VCaP (cell line): ENCODE measurements at regions not wholly inside any gene's neighbourhood (a gene's known extent, or its start where the extent isn't known, plus 50 kb on each side); places are given as distances from the start of the nearest gene placed in this dataset.

Source experiments
- H3K27ac ChIP-seq: fragments of 450-650 bp; 2 replicates; pipeline ENCODE4 v1.5.1; 2017
- TF ChIP-seq, protein P1 (sequence below): fragments of 450-650 bp; conservative IDR thresholded peaks from 2 replicates; pipeline ENCODE4 v1.5.1; 2017; ENCODE audit warnings: mild to moderate bottlenecking, moderate library complexity

DNA sequence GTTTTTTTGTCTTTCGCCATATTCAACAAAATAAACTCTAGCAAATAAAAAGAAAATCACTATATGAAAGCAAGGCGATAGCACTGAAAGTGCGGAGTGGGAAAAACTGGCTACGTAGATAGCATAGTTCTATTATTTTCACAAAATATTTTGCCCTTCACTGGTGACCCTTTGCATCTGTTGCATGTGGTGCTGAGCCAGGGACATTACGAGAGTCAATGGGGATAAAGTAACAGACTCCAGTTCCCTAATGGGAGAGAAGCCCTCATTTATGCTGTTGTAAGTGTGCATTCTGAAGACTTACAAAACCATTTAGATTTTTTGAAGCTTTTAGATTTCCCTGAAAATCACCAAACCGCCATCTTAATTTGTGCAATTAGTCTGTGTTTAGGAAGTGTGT lies 501.6 kb downstream of the PPARGC1A start:
- TF ChIP-seq, protein P1, sequence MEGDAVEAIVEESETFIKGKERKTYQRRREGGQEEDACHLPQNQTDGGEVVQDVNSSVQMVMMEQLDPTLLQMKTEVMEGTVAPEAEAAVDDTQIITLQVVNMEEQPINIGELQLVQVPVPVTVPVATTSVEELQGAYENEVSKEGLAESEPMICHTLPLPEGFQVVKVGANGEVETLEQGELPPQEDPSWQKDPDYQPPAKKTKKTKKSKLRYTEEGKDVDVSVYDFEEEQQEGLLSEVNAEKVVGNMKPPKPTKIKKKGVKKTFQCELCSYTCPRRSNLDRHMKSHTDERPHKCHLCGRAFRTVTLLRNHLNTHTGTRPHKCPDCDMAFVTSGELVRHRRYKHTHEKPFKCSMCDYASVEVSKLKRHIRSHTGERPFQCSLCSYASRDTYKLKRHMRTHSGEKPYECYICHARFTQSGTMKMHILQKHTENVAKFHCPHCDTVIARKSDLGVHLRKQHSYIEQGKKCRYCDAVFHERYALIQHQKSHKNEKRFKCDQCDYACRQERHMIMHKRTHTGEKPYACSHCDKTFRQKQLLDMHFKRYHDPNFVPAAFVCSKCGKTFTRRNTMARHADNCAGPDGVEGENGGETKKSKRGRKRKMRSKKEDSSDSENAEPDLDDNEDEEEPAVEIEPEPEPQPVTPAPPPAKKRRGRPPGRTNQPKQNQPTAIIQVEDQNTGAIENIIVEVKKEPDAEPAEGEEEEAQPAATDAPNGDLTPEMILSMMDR: no peak
- no peak overlapping the region for H3K27ac ChIP-seq

DNA sequence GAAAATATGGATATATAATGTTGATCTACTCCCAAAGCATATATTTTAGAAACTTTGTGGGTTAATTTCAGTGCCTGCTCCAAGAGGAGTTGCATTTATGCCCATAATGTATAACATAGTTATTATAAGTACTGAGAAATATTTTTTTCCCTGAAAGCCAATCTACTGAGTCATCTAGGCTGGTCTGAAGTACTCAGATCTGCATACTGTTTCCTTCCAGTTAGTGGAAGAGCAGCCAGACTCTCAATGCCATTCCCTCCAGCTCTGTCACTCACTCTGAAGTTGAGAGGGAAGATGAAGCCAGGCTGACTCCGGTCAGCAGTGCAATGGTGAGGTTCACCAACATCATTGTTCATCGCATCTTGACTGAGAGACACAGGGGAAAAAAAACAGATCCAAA lies 505.1 kb downstream of the PPARGC1A start:
- no peak overlapping the region for H3K27ac ChIP-seq
- TF ChIP-seq, protein P1: no peak

DNA sequence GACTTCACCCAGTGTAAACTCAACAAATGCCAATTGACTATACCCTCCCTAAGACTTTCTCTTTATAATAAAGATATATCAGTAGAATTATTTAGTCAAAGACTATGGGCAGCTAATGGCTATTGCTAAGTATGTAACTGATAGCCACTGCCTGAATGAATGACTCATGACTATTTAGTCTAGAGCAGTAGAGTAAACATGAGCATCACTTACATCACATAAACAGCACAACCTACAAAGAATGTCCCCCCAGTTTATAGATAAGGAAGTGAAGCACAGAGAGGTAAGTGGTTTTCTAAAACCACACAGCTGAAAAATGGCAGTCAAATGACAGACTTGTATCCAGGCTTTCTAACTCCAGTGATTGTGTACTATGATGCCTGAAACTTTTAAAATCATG lies 507.0 kb downstream of the PPARGC1A start:
- no peak overlapping the region for H3K27ac ChIP-seq
- TF ChIP-seq, protein P1: no peak

DNA sequence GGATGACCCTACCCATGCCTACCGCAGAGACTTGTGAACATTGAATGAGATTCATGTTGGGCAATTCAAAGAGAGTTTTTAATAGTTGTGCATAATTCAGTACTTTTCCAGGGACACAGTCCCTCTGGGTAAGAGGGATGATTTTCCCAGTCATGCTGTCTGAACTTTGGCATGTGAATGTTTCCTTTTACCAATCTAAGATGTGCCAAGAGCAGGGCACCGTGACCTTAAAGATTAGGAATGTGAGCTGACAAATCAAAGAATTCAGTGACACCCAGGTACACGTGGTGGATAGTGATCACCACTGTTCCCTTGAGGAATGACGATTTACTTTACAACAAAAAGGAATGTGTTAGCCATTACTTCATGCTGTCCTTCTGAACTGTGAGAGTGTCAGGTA lies 515.6 kb downstream of the PPARGC1A start:
- TF ChIP-seq, protein P1: no peak
- no peak overlapping the region for H3K27ac ChIP-seq

DNA sequence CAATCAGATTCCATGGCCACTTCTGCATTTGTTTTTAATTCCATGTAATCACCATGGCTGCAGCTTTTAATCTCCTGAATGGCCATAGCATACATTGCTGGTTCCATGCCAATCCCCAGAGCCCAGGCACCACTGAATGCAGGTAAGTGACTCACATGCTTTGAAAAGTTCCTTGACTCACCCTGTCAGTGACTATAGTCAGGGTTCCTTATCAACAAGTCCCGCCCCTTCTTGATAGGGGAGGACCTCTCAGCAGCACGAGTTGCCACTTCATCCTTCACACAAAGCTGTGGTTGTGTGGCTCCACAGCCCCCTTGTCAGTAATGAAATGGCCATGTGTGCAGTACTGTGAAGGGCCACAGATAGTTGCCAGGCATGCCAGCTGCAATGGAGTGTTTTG lies 516.6 kb downstream of the PPARGC1A start:
- TF ChIP-seq, protein P1: no peak
- H3K27ac ChIP-seq: no peak overlapping the region

DNA sequence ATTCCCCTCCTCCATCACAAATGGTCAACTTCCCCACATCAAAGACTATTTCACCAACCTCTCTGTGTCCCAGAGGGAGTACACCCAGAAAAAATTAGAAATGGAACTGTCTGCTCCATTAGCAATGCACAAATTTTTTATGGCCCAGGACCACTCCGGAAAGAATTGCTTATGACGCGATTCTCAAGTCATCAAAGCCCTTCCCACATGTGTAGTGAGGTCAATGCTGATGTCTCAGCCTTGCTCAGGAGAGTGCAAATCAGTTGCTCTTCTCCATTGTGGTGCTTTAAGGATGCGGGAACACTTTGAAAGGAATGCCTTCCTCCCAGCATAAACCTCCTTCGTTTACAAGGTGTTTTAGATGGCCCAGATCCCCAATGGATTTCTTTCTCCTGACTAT lies 518.3 kb downstream of the PPARGC1A start:
- TF ChIP-seq, protein P1: no peak
- no peak overlapping the region for H3K27ac ChIP-seq

DNA sequence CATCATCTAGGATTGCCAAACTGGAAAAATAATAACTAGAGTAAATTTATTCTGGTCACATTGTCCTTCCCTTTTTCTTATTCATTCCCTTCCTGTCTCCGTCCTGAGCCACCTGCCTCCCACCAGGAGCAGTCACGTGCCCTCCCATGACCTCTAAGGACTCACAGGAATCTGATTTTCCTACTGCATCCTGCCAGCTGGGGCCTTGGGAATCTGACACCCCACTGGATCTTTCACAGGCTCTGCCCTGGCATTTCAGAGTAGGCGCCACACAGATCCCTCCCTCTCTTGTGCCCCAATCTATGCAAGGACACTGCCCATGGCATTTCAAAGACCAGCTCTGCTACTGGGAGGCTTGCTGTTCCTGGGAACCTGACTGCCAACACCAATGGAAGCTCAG lies 520.5 kb downstream of the PPARGC1A start:
- TF ChIP-seq, protein P1: no peak
- H3K27ac ChIP-seq: no peak overlapping the region

DNA sequence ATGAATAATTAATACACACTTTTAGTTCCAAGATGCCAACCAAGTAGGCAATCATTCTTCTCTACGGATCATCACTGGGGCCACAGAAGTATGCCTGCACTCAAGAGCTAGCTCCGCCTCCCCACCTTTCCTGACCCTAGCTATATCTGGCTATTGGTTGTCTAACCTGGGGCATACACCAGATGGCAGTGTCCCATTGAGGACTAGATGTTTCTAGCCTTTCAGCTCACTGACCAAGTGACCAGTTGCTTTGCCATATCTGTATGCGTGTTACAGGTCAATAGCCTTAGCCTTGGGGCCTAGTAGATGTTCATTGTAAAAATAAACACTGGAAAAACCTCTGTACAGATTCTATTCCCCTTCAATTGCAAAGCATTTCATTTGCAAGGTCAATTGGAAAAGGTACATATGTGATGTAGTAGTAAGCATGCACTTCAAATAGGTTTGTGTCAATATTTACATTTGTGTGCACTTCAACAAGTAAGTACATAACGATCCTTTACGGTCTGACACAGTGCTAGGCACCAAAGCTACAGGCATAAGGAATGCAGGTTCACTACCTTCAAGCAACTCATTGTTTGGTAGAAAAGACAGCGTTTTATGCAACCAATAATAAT lies 521.7 kb downstream of the PPARGC1A start:
- TF ChIP-seq, protein P1: no peak
- no peak overlapping the region for H3K27ac ChIP-seq
